Smooth muscle cell (in vitro differentiated cells): ENCODE measurements at regions not wholly inside any gene's neighbourhood (a gene's known extent, or its start where the extent isn't known, plus 50 kb on each side); places are given as distances from the start of the nearest gene placed in this dataset.

ENCODE experiments used
- DNase-seq: peaks from one replicate; lab custom pipeline; 2025; ENCODE audit not compliant: unreplicated experiment; lab: John Stamatoyannopoulos, UW
- H2AFZ ChIP-seq: fragments of 200-600 bp; sonication (generic); 2 replicates; pipeline ENCODE4 v1.6.0; 2016; ENCODE audit warnings: antibody characterized with exemption, low read depth, mild to moderate bottlenecking
- H3F3A ChIP-seq: fragments of 200-600 bp; sonication (generic); 2 replicates; pipeline ENCODE4 v1.6.0; 2017; ENCODE audit warnings: antibody characterized with exemption, low read depth
- H3K27ac ChIP-seq: fragments of 200-600 bp; sonication (generic); 2 replicates; pipeline ENCODE4 v1.5.1; 2016; ENCODE audit warnings: low read depth, mild to moderate bottlenecking
- H3K27me3 ChIP-seq: fragments of 200-600 bp; sonication (generic); 2 replicates; pipeline ENCODE4 v1.6.1; 2016; ENCODE audit warnings: low read depth, mild to moderate bottlenecking
- H3K36me3 ChIP-seq: fragments of 200-600 bp; sonication (generic); 2 replicates; pipeline ENCODE4 v1.5.1; 2016; ENCODE audit warnings: low read depth
- H3K4me1 ChIP-seq: fragments of 200-600 bp; sonication (generic); 2 replicates; pipeline ENCODE4 v1.5.1; 2016; ENCODE audit warnings: low read depth
- H3K4me2 ChIP-seq: fragments of 200-600 bp; sonication (generic); 2 replicates; pipeline ENCODE4 v1.6.0; 2016; ENCODE audit warnings: mild to moderate bottlenecking
- H3K4me3 ChIP-seq: fragments of 200-600 bp; sonication (generic); 2 replicates; pipeline ENCODE4 v1.5.1; 2016; ENCODE audit warnings: mild to moderate bottlenecking
- H3K79me2 ChIP-seq: fragments of 200-600 bp; sonication (generic); 2 replicates; pipeline ENCODE4 v1.6.0; 2016; ENCODE audit warnings: low read depth, mild to moderate bottlenecking
- H3K9ac ChIP-seq: fragments of 200-600 bp; sonication (generic); 2 replicates; pipeline ENCODE4 v1.6.0; 2016; ENCODE audit warnings: low read depth
- H3K9me3 ChIP-seq: fragments of 200-600 bp; sonication (generic); replicated peaks from 2 replicates; pipeline ENCODE4 v1.5.1; 2016; ENCODE audit warnings: low read depth
- H4K20me1 ChIP-seq: fragments of 200-600 bp; sonication (generic); 2 replicates; pipeline ENCODE4 v1.6.0; 2016; ENCODE audit warnings: low read depth
- CTCF ChIP-seq: fragments of 200-600 bp; sonication (generic); IDR thresholded peaks from 2 replicates; pipeline ENCODE4 v1.5.1; 2017; ENCODE audit warnings: borderline replicate concordance, mild to moderate bottlenecking, antibody characterized with exemption; ENCODE audit not compliant: insufficient read depth, poor library complexity, severe bottlenecking
- WGBS: methylation state at CpG from one replicate; pipeline ENCODE4 v1.1.7; 2016; ENCODE audit warnings: low lambda C conversion rate; 5-methylcytosine and 5-hydroxymethylcytosine counted together

GRCh38 chr5:25701936-25702335 lies 1057.2 kb upstream of the CDH10 start:
- H3K27me3 ChIP-seq: no peaks in the 10 kb centered on the region
- H3F3A ChIP-seq: no peaks in the 10 kb centered on the region
- no peaks in the 10 kb centered on the region for H3K36me3 ChIP-seq
- H3K79me2 ChIP-seq: no peaks in the 10 kb centered on the region
- H3K4me1 ChIP-seq: no peaks in the 10 kb centered on the region
- H3K4me2 ChIP-seq: no peak overlapping the region
- H3K9ac ChIP-seq: no peak overlapping the region
- no peaks in the 10 kb centered on the region for H4K20me1 ChIP-seq
- H3K4me3 ChIP-seq: no peak overlapping the region
- no peak for DNase-seq
- WGBS: 85% methylated on average over 4 of the region's 4 CpGs
- no peak overlapping the region for H3K27ac ChIP-seq
- no peaks in the 10 kb centered on the region for H3K9me3 ChIP-seq
- TF ChIP-seq CTCF: no peak
- H2AFZ ChIP-seq: no peak overlapping the region

GRCh38 chr5:25694801-25695200 lies 1050.0 kb upstream of the CDH10 start:
- 53% methylated on average over 1 of the region's 1 CpG for WGBS

GRCh38 chr5:25688156-25688555 lies 1043.4 kb upstream of the CDH10 start:
- Histone ChIP-seq H3K27me3 (no peaks in the 10 kb centered on the region), H3K36me3 (no peaks in the 10 kb centered on the region), H3K4me1 (no peaks in the 10 kb centered on the region), H3K79me2 (no peaks in the 10 kb centered on the region), H3K4me2 (no peak overlapping the region), H3F3A (no peaks in the 10 kb centered on the region), H3K4me3 (no peak overlapping the region), H3K9ac (no peak overlapping the region), H2AFZ (no peak overlapping the region), H4K20me1 (no peaks in the 10 kb centered on the region), H3K9me3 (no peaks in the 10 kb centered on the region), H3K27ac (no peak overlapping the region)
- DNase-seq: no peak
- 85% methylated on average over 3 of the region's 3 CpGs for WGBS
- no peak for TF ChIP-seq CTCF

More at GRCh38 chr5:25694801-25695200, 1050.0 kb upstream of the CDH10 start:
- H2AFZ ChIP-seq: no peak overlapping the region
- DNase-seq: no peak
- H3K4me1 ChIP-seq: no peaks in the 10 kb centered on the region
- H3K4me3 ChIP-seq: no peak overlapping the region
- H3K4me2 ChIP-seq: no peak overlapping the region
- no peak for TF ChIP-seq CTCF
- H3K36me3 ChIP-seq: no peaks in the 10 kb centered on the region
- no peaks in the 10 kb centered on the region for H3K9me3 ChIP-seq
- H3F3A ChIP-seq: no peaks in the 10 kb centered on the region
- H3K27me3 ChIP-seq: no peaks in the 10 kb centered on the region
- H4K20me1 ChIP-seq: no peaks in the 10 kb centered on the region
- H3K9ac ChIP-seq: no peak overlapping the region
- H3K79me2 ChIP-seq: no peaks in the 10 kb centered on the region
- no peak overlapping the region for H3K27ac ChIP-seq

- no peak overlapping the region for H3K4me3 ChIP-seq
- H3K27me3 ChIP-seq: no peaks in the 10 kb centered on the region
- 97% methylated on average over 1 of the region's 1 CpG for WGBS
- H3K27ac ChIP-seq: no peak overlapping the region
- no peak overlapping the region for H2AFZ ChIP-seq
- H4K20me1 ChIP-seq: no peaks in the 10 kb centered on the region
- H3K9me3 ChIP-seq: no peaks in the 10 kb centered on the region
- H3K9ac ChIP-seq: no peak overlapping the region
- no peak overlapping the region for H3K4me2 ChIP-seq
- no peak for DNase-seq
- TF ChIP-seq CTCF: no peak
- H3K79me2 ChIP-seq: no peaks in the 10 kb centered on the region
- no peaks in the 10 kb centered on the region for H3K4me1 ChIP-seq
- no peaks in the 10 kb centered on the region for H3F3A ChIP-seq
- no peaks in the 10 kb centered on the region for H3K36me3 ChIP-seq
Observed at GRCh38 chr5:25669645-25670401, 1025.0 kb upstream of the CDH10 start.
